Testis (tissue), 2 donors: ENCODE measurements at regions not wholly inside any gene's neighbourhood (a gene's known extent, or its start where the extent isn't known, plus 50 kb on each side); places are given as distances from the start of the nearest gene placed in this dataset.

ENCODE experiments used
- POLR2A ChIP-seq: fragments of 450-650 bp; IDR thresholded peaks from one replicate; pipeline ENCODE4 v1.6.1; 2017; ENCODE audit warnings: antibody characterized with exemption, mild to moderate bottlenecking, moderate library complexity
- TF ChIP-seq, protein P1 (sequence below), 3 experiments: fragments of 450-650 bp in 2 of 3; fragments of 200-600 bp in 1 of 3; sonication (generic) in 1 of 3; IDR thresholded peaks; one replicate each; pipeline ENCODE4 v1.5.1; 2016 to 2019; ENCODE audit warnings: antibody characterized with exemption in 3 of 3, mild to moderate bottlenecking in 2 of 3, moderate library complexity in 1 of 3

DNA sequence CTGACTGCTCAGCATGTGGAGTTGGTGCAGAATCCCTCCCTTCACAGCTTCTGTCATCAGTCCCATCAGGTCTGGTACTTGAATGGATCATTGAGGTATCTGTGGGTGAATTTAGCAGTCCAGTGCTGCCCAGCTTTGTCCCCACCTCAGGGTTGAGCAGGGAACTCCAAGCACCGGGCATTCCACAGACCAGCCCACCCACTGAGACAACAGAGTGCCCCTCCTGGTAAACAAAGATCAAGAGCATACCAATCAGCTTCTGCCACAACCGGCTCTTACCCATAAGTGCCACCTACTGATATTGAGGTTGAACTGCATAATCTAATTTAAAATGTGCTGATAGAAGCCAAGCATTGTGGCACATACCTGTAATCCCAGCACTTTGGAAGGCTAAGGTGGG is 57.1 kb upstream of the FXR1 start:
- TF ChIP-seq, protein P1, sequence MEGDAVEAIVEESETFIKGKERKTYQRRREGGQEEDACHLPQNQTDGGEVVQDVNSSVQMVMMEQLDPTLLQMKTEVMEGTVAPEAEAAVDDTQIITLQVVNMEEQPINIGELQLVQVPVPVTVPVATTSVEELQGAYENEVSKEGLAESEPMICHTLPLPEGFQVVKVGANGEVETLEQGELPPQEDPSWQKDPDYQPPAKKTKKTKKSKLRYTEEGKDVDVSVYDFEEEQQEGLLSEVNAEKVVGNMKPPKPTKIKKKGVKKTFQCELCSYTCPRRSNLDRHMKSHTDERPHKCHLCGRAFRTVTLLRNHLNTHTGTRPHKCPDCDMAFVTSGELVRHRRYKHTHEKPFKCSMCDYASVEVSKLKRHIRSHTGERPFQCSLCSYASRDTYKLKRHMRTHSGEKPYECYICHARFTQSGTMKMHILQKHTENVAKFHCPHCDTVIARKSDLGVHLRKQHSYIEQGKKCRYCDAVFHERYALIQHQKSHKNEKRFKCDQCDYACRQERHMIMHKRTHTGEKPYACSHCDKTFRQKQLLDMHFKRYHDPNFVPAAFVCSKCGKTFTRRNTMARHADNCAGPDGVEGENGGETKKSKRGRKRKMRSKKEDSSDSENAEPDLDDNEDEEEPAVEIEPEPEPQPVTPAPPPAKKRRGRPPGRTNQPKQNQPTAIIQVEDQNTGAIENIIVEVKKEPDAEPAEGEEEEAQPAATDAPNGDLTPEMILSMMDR (IDR thresholded peaks at IDR 0.05): peak in 1 of 3 experiments; percentile 15
- no peak for TF ChIP-seq POLR2A
